Bronchial epithelial cell (primary cell): ENCODE measurements at regions not wholly inside any gene's neighbourhood (a gene's known extent, or its start where the extent isn't known, plus 50 kb on each side); places are given as distances from the start of the nearest gene placed in this dataset.

Source experiments
- DNase-seq: peaks from one replicate; pipeline ENCODE4 v3.0.0-alpha.2; 2010; ENCODE audit warnings: low read depth
- FAIRE-seq: peaks from 2 replicates; lab custom pipeline; 2011; peaks lifted over from hg19 to GRCh38; lab: Jason Lieb, UNC
- H3K27me3 ChIP-seq: 2 replicates; pipeline ENCODE4 v1.5.1; 2011; ENCODE audit warnings: low read length; ENCODE audit not compliant: control insufficient read depth, insufficient read depth
- H3K36me3 ChIP-seq: 2 replicates; pipeline ENCODE4 v1.5.1; 2011; ENCODE audit warnings: low read length; ENCODE audit not compliant: control insufficient read depth, insufficient read depth
- H3K4me3 ChIP-seq: 2 replicates; pipeline ENCODE4 v1.5.1; 2011; ENCODE audit warnings: mild to moderate bottlenecking, low read depth, low read length, control low read depth
- TF ChIP-seq, protein P1 (sequence below): IDR thresholded peaks from 2 replicates; pipeline ENCODE4 v1.5.1; 2011; ENCODE audit warnings: mild to moderate bottlenecking, moderate library complexity, low read length, control low read depth, inconsistent platforms; ENCODE audit not compliant: insufficient read depth, severe bottlenecking

DNA sequence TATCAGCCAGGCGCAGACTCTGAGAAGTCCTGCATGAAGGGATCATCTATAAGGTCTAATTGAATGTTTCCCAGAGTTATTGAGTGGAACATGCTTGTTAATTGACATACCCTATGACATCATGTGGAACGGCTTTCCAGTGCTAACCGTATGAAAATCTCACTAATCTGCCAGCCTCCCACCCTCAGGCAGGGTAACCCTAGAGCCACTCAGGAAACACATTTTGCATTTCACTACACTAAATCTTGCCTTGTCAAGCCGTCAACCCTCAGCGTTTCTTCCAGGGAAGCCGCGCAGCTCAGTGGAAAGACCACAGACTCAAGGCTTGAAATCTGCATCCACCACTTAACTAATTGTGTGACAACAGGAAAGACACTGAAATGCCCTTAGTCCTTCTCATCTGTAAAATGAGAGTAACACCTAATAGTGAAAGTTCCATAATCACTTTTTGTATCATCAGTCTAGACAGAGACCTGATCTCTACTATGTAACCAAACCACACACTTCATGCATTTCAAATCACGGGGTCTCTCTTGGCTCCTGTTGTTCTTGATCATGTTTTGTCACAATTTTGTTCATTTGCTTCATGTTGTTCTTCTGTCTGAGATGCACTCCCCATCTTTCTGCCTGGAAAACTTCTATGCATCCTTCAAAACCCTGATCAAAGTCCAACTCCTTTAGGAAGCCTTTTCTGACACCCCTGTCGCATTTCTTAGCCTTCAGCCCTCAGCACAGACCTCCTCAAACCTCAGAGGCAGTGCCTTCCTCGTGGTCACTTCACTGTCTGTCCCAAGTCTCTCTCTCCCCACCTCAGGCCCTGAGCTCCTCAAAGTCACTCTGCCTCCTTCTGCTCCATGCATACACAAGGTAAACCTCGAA is 246.5 kb downstream of the TOMM20 start:
- Histone ChIP-seq H3K36me3 (no peaks in the 10 kb centered on the region), H3K4me3 (no peak overlapping the region), H3K27me3 (no peaks in the 10 kb centered on the region)
- no peak for DNase-seq
- TF ChIP-seq, protein P1, sequence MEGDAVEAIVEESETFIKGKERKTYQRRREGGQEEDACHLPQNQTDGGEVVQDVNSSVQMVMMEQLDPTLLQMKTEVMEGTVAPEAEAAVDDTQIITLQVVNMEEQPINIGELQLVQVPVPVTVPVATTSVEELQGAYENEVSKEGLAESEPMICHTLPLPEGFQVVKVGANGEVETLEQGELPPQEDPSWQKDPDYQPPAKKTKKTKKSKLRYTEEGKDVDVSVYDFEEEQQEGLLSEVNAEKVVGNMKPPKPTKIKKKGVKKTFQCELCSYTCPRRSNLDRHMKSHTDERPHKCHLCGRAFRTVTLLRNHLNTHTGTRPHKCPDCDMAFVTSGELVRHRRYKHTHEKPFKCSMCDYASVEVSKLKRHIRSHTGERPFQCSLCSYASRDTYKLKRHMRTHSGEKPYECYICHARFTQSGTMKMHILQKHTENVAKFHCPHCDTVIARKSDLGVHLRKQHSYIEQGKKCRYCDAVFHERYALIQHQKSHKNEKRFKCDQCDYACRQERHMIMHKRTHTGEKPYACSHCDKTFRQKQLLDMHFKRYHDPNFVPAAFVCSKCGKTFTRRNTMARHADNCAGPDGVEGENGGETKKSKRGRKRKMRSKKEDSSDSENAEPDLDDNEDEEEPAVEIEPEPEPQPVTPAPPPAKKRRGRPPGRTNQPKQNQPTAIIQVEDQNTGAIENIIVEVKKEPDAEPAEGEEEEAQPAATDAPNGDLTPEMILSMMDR, result no peak
- no peak for FAIRE-seq

DNA sequence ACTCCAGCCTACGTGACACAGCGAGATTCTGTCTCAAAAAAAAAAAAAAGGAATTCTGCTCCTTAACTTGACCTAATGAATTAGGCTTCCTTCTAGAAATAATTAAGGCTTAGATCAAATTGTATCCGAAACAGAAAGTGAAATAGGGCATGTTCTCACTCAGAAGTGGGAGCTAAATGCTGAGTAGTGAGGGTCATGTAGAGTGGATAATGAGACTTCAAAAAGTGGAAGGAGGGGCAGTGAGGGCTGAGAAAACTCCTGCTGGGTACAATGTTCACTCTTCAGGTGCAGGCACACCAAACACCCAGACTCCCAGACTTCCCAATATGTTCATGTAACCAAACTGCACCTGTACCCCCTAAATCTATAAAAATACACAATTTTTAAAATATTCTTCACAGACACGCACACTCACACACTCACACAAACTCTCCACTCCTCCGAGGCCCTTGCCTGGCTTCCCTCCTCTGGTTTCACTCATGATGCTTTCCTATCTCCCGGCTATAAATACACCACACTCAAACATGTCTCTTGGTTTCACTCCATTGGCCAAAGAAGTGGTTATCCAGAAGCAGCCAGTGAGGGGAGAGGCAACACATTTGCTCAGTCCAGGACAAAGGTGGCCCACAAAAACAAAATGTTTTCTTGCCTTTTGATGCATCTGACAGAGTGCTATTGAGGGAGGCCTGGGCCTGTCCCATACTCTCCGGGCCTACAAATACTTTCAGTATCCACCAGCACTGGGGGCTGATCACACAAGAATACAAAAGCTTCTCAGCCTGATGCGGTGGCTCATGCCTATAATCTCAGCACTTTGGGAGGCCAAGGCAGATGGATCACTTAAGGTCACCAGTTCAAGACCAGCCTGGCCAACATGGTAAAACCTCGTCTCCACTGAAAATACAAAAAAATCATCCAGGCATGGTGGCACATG is 249.2 kb downstream of the TOMM20 start:
- TF ChIP-seq, protein P1, result no peak

DNA sequence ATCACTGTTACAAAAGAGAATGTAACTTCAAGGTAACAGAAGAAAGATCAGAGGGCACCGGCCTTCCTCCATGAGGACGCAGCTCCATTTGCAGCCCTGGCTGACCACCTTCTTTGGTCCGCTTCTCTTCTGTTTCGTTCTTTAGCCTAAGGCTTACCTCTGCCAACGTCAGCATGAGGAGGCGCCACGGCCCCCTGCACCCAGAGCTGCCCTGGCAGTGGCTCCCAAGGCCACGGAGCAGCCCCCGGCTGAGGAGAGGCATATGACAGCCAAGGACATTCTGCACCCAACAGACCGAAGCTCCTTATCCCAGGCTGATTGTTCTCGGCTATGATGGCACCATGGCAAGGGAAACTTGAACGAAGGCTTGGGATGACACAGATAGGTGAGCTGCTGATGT is 250.3 kb downstream of the TOMM20 start:
- no peak overlapping the region for H3K4me3 ChIP-seq
- DNase-seq (no peak), FAIRE-seq (no peak)
- TF ChIP-seq, protein P1, result no peak
- no peaks in the 10 kb centered on the region for H3K27me3 ChIP-seq
- no peaks in the 10 kb centered on the region for H3K36me3 ChIP-seq

More for the DNA sequence above, 249.2 kb downstream of the TOMM20 start:
- Histone ChIP-seq H3K36me3 (no peaks in the 10 kb centered on the region), H3K4me3 (no peak overlapping the region), H3K27me3 (no peaks in the 10 kb centered on the region)
- no peak for DNase-seq
- FAIRE-seq, result no peak

DNA sequence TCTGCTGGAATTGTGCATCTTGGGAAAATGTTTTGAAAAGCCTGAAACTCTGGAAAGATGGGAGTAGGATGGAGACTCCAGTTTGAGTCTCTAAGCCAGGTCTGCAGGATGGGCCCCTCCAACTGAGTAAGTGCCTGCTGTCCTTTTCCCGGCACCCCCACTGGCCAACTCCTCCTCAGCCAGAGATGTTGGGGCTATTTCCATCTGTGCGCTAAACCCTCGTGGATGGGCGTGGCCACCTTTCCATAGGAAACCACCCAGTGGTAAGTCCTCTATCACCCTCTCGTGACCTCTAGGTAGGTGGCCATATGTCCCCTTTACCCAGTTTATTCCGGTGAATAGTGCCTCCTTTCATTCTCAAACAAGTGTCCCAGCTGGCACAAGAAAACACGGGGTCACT is 250.9 kb downstream of the TOMM20 start:
- H3K4me3 ChIP-seq, result no peak overlapping the region
- no peaks in the 10 kb centered on the region for H3K36me3 ChIP-seq
- DNase-seq (no peak), FAIRE-seq (no peak)
- TF ChIP-seq, protein P1, result no peak
- no peaks in the 10 kb centered on the region for H3K27me3 ChIP-seq

DNA sequence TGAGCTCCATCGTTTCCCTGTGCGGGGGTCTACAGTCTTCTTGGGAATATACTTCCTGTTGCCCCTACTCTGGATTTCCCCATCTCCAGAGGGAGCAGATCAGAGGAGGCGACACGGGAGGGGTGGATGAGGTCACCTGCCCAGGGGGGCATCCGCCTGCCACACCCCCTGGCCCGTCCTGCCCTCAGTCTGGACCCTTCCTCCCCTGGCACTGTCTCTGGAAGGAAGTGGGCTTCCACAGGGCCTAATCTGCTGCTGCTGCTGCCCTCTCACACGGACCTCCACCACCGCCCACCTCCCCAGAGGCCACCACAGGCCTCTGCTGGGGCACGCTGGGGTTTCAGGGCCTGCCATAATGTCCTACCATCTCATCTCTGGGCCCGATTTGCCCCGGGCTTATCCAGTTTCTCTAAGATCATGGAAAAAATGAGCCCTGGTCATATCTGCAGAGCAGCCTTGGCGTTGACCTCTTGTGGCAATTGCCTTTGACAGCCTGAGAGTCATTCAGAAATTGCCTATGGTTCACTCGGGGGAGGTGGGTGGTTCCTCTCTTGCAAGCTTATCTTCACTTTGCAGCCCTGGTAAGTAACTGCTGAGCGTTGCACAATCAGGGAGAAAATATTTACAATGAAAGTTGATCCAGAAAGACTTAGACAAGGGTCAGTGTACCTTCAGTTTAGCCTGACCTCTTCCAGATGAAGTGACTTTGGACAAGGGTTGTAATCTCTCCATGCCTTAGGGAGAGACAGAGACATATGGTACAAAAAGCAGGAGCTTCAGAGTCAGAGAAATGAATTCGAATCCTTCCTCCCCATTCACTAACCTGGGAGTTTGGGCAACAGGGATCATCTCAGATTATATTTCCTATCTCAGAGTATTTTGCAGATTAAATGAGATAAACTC is 252.4 kb downstream of the TOMM20 start:
- DNase-seq (peak; percentile 42), FAIRE-seq (no peak)
- H3K4me3 ChIP-seq, result no peak overlapping the region
- H3K27me3 ChIP-seq, result no peaks in the 10 kb centered on the region
- TF ChIP-seq, protein P1, result no peak
- no peaks in the 10 kb centered on the region for H3K36me3 ChIP-seq
